Fibroblast of skin of scalp (primary cell): ENCODE measurements at regions not wholly inside any gene's neighbourhood (a gene's known extent, or its start where the extent isn't known, plus 50 kb on each side); places are given as distances from the start of the nearest gene placed in this dataset.

Experiments
- DNase-seq: peaks from one replicate; pipeline ENCODE4 v3.0.0-alpha.2; 2013

DNA sequence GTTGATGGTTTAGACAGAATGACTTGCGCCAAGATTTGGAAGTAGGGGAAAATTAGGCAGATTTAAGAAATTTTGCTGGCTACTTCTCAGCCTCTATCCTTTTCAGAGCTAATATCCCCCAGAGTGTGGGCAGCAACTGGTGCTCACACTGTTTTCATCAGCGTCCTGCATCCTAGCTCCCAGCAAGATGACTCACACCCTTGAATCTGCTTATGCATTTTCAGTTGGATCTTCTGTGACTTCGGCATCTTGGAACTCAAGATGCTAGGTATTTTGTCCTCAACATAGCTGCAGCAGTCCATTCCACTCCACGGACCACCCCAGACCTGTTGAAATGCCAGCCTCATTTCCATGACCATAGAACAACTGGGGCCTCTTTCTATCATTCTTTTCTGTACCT lies 336.1 kb upstream of the NR2F2 start:
- peak; percentile 62 for DNase-seq

DNA sequence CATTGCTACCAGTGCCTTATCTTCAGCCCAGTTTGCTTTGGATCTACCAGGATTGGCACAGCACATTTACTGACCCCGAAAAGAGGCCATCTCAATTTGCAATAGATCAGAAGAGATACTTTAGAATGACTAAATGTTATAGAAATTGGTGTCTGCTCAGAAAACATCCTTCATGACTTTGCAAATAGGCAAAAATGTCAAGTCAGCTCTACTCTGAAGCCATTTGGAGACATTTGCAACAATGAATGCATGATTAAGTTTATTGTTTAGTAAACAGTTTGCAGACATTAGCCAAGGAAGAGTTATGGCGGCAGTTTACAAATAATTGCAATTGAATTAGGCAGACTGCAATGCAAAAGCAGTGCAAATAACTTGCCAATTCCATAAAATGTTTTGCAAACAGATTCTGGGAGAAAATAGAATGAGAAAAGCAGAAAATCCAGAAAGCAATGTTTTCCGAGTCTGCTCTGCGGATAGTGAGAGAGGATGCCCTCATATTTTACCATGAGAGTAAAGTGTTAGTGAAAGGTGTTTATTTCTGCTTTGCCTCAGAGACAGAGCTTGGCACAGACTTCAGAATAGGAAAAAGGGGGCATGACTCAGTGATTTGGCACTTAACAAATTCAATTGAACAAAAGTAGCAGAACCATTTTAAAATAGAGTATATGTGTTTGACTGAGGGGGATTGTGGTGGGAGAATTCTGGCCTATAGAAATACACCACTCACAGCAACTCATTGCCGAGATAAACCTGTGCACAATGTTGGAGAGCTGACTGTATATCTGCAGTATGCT lies 334.9 kb upstream of the NR2F2 start:
- peak; percentile 18 for DNase-seq

- no peak for DNase-seq
Observed at GRCh38 chr15:95996494-95996893, 334.0 kb upstream of the NR2F2 start.

- no peak for DNase-seq
Observed at GRCh38 chr15:95998935-95999334, 331.6 kb upstream of the NR2F2 start.

- DNase-seq: no peak
Observed at GRCh38 chr15:96002890-96003859, 327.3 kb upstream of the NR2F2 start.

GRCh38 chr15:96005906-96006305 lies 324.6 kb upstream of the NR2F2 start:
- DNase-seq: no peak

DNA sequence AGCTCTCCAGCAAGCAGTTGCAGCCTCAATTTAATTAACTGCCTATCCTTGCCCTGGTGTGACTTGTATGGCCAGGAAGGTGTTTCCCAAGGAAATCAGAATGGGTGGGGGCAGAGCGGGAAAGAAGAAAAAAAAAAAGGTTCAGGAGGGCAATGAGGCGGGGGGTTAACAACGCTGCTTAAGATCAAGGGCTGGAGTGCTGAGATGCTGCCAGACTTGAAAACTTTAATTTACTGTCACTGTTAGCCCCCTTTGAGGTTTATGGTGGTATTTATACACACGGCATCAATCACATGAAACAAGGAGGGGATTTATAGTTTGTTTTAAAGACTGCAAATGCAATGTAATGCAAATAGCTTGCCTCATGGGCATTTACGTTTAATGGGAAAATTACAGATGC lies 319.4 kb upstream of the NR2F2 start:
- DNase-seq: no peak

GRCh38 chr15:96014939-96015338 lies 315.6 kb upstream of the NR2F2 start:
- no peak for DNase-seq

DNA sequence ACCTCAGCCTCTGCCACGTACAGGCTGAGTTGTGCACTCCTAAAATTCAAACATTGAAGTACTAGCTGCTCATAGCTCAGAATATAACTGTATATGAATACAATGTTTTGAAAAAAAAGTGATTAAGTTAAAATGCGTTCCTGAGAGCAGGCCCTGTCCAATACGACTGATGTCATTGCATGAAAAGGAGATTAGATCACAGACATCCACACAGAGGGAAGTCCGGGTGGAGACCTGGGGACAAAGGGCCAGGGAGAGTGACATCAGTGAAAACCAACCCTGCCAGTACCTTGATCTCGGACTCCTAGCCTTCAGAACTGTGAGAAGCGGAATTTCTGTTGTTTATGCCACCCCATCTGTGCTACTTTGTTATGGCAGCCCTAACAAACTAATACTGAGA lies 311.4 kb upstream of the NR2F2 start:
- DNase-seq: no peak

- no peak for DNase-seq
Observed at GRCh38 chr15:96020133-96020532, 310.4 kb upstream of the NR2F2 start.

GRCh38 chr15:96020797-96021196 lies 309.7 kb upstream of the NR2F2 start:
- DNase-seq: no peak

DNA sequence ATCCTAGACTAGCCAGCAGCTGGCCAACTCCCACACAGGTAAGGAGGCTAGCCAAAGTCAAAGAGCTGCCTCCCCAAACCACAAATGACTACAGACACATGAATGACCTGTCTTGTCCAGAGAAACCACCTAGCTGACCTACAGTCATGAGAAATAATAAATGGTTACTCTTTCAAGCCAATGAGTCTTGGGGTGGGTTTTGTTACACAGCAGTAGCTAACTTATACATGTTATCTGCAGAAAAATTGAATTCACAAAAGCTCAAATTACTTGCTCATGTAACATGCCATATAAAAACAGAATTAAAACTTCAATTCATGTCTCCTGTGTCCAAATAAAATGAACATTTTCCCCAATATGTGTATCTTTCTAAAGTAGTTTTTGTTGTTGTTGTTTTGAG lies 307.4 kb upstream of the NR2F2 start:
- DNase-seq: no peak

DNA sequence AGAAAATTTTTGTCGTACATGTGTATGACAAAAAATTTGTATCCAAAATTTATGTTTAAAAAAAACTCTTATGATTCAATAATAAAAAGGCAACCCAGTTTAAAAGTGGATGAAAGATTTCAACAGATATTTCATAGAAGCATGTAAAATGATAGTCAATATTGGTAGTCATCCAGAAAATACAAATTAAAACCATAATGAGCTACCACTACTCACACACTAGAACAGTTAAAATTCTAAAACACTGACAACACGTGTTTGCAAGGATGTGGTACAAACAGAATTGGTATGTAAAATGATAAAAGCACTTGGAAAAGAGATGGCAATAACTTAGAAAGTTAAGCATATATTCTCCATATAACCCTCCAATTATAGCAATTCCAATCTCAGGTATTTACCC lies 303.0 kb upstream of the NR2F2 start:
- no peak for DNase-seq

GRCh38 chr15:96028620-96029019 lies 301.9 kb upstream of the NR2F2 start:
- no peak for DNase-seq

- DNase-seq: no peak
Observed at GRCh38 chr15:96029172-96029571, 301.3 kb upstream of the NR2F2 start.

GRCh38 chr15:96031426-96032110 lies 298.9 kb upstream of the NR2F2 start:
- DNase-seq: no peak

GRCh38 chr15:96035091-96035490 lies 295.4 kb upstream of the NR2F2 start:
- no peak for DNase-seq

DNA sequence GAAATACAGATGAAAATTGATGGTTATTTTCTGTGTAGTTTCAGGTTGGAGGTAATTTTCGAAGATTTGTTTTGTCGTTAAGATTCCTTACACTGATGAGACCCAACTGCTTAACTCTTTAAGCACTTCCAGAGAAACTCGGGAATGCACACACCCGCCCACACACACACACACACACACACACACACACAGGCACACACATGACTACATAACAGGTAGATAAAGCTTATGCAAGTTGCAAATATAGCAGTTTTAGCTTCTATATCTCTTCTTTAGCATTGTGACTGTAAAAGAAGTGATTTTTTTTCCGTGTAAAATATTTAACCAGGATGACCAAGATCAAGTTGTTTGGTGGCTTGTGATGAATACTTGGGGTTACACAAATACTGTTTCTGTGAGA lies 294.9 kb upstream of the NR2F2 start:
- DNase-seq: no peak

GRCh38 chr15:96037584-96037983 lies 292.9 kb upstream of the NR2F2 start:
- peak; percentile 46 for DNase-seq

DNA sequence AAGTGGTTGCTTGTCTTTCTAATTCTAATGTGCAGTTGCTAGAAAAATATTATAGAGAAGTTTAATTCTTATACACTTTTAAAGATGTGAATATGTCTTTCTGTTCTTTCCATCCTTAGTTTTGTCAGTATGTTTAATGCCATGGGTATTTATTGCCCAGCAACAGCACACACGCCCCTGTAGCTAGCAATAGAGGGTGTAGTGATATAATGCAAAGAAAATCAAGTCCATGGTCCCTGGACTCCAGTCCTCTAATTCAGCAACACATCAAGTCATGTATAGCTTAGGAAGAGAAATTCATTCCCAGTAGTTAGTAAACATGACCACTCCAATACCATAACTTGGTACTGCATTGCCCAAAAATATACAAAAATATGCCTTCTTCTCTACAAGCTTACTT lies 292.4 kb upstream of the NR2F2 start:
- no peak for DNase-seq

DNA sequence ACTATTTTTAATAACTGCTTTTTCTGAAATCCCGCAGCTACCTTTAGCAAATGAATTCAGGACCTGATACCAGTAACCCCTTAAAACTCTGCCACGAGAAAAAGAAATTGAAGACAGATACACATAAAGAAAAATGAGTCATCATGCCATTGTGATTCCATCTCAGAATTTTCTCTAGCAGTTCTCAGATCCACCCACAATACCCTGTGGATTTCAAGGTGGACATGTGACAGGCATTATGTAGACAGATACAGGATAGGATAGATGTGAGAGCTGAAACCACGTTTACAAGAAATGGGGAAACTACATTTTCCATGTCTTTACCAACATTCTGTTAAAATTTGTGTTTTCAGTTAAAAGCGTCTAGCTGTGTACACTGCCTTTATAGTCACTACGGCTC lies 291.9 kb upstream of the NR2F2 start:
- DNase-seq: peak; percentile 28

GRCh38 chr15:96041982-96042733 lies 288.3 kb upstream of the NR2F2 start:
- DNase-seq: no peak
